Osteoblast (primary cell): ENCODE measurements at regions not wholly inside any gene's neighbourhood (a gene's known extent, or its start where the extent isn't known, plus 50 kb on each side); places are given as distances from the start of the nearest gene placed in this dataset.

Experiments used
- DNase-seq: peaks from one replicate; pipeline ENCODE4 v3.0.0; 2011; ENCODE audit warnings: low spot score, mixed read lengths; ENCODE audit not compliant: insufficient read length; ENCODE audit errors: missing footprints
- H2AFZ ChIP-seq: 2 replicates; pipeline ENCODE4 v1.6.0; 2011; ENCODE audit warnings: mild to moderate bottlenecking, low read length
- H3K27ac ChIP-seq: 2 replicates; pipeline ENCODE4 v1.5.1; 2011; ENCODE audit warnings: mild to moderate bottlenecking, low read depth, low read length, moderate library complexity
- H3K27me3 ChIP-seq: 2 replicates; pipeline ENCODE4 v1.6.0; 2012; ENCODE audit warnings: mild to moderate bottlenecking, control low read depth, inconsistent platforms, low read length, moderate library complexity; ENCODE audit not compliant: insufficient read depth
- H3K36me3 ChIP-seq: 2 replicates; pipeline ENCODE4 v1.5.1; 2011; ENCODE audit warnings: mild to moderate bottlenecking, low read length, control low read depth, moderate library complexity; ENCODE audit not compliant: insufficient read depth
- H3K4me1 ChIP-seq: 2 replicates; pipeline ENCODE4 v1.5.1; 2011; ENCODE audit warnings: mild to moderate bottlenecking, low read length, control low read depth, moderate library complexity; ENCODE audit not compliant: insufficient read depth
- H3K4me2 ChIP-seq: 2 replicates; pipeline ENCODE4 v1.6.0; 2011; ENCODE audit warnings: mild to moderate bottlenecking, low read length; ENCODE audit not compliant: insufficient read depth
- H3K4me3 ChIP-seq: fragments of 200-600 bp; sonication (generic); 3 replicates; pipeline ENCODE4 v1.5.1; 2012; ENCODE audit warnings: mild to moderate bottlenecking, low read length, inconsistent platforms; ENCODE audit not compliant: insufficient read depth
- H3K79me2 ChIP-seq: 2 replicates; pipeline ENCODE4 v1.6.0; 2012; ENCODE audit warnings: mild to moderate bottlenecking, low read length, control low read depth, inconsistent platforms; ENCODE audit not compliant: insufficient read depth
- H3K9me3 ChIP-seq: 2 replicates; pipeline ENCODE4 v1.5.1; 2011; ENCODE audit warnings: low read depth, low read length, control low read depth
- H4K20me1 ChIP-seq: 2 replicates; pipeline ENCODE4 v1.6.0; 2012; ENCODE audit warnings: mild to moderate bottlenecking, low read length, control low read depth; ENCODE audit not compliant: insufficient read depth
- CTCF ChIP-seq: IDR thresholded peaks from 2 replicates; pipeline ENCODE4 v1.5.1; 2011; ENCODE audit warnings: mild to moderate bottlenecking, low read depth, low read length, moderate library complexity; ENCODE audit errors: extremely low read depth

- Histone ChIP-seq H3K27me3 (peaks cover 4% of the 10 kb centered on the region), H3K4me2 (no peak overlapping the region), H3K4me3 (no peak overlapping the region), H3K36me3 (no peaks in the 10 kb centered on the region), H3K27ac (no peak overlapping the region), H3K79me2 (no peaks in the 10 kb centered on the region), H4K20me1 (no peaks in the 10 kb centered on the region), H2AFZ (no peak overlapping the region), H3K9me3 (no peaks in the 10 kb centered on the region), H3K4me1 (no peaks in the 10 kb centered on the region)
- no peak for TF ChIP-seq CTCF
- DNase-seq: no peak
Observed at GRCh38 chr6:18562726-18563125, 175.6 kb downstream of the RNF144B start.

GRCh38 chr6:18564775-18565174 lies 177.6 kb downstream of the RNF144B start:
- H3K4me2 ChIP-seq: no peak overlapping the region

GRCh38 chr6:18565231-18565630 lies 178.1 kb downstream of the RNF144B start:
- Histone ChIP-seq H3K9me3 (no peaks in the 10 kb centered on the region), H3K4me3 (no peak overlapping the region), H3K36me3 (no peaks in the 10 kb centered on the region), H2AFZ (no peak overlapping the region), H3K79me2 (no peaks in the 10 kb centered on the region), H3K27me3 (peaks cover 4% of the 10 kb centered on the region), H3K4me2 (no peak overlapping the region), H4K20me1 (no peaks in the 10 kb centered on the region), H3K27ac (no peak overlapping the region), H3K4me1 (no peaks in the 10 kb centered on the region)
- no peak for DNase-seq
- no peak for TF ChIP-seq CTCF

More at GRCh38 chr6:18564775-18565174, 177.6 kb downstream of the RNF144B start:
- no peaks in the 10 kb centered on the region for H3K36me3 ChIP-seq
- DNase-seq: peak; percentile 6
- no peaks in the 10 kb centered on the region for H3K4me1 ChIP-seq
- no peak for TF ChIP-seq CTCF
- no peak overlapping the region for H2AFZ ChIP-seq
- H3K27me3 ChIP-seq: peaks cover 4% of the 10 kb centered on the region
- no peaks in the 10 kb centered on the region for H4K20me1 ChIP-seq
- H3K9me3 ChIP-seq: no peaks in the 10 kb centered on the region
- no peaks in the 10 kb centered on the region for H3K79me2 ChIP-seq
- no peak overlapping the region for H3K27ac ChIP-seq
- no peak overlapping the region for H3K4me3 ChIP-seq

GRCh38 chr6:18567380-18567779 lies 180.2 kb downstream of the RNF144B start:
- no peaks in the 10 kb centered on the region for H3K27me3 ChIP-seq
- H4K20me1 ChIP-seq: no peaks in the 10 kb centered on the region
- H3K27ac ChIP-seq: no peak overlapping the region
- no peak overlapping the region for H3K4me3 ChIP-seq
- H3K4me2 ChIP-seq: no peak overlapping the region
- no peaks in the 10 kb centered on the region for H3K79me2 ChIP-seq
- no peak for DNase-seq
- H3K4me1 ChIP-seq: no peaks in the 10 kb centered on the region
- H2AFZ ChIP-seq: no peak overlapping the region
- H3K9me3 ChIP-seq: no peaks in the 10 kb centered on the region
- H3K36me3 ChIP-seq: no peaks in the 10 kb centered on the region
- TF ChIP-seq CTCF: no peak
